AG10803 (cell line): ENCODE measurements at regions not wholly inside any gene's neighbourhood (a gene's known extent, or its start where the extent isn't known, plus 50 kb on each side); places are given as distances from the start of the nearest gene placed in this dataset.
A peak's percentile ranks its signal among the peaks of the same experiment; 100 is the strongest.
"Not testable (repeated sequence)": the region's sequence is repeated elsewhere in the genome, so short reads cannot be mapped to it uniquely, and the experiment has no call there.

Source experiments
- DNase-seq: peaks from one replicate; pipeline ENCODE4 v3.0.0; 2010; ENCODE audit warnings: low read depth
- H3K4me3 ChIP-seq: 2 replicates; pipeline ENCODE4 v1.5.1; 2011; ENCODE audit warnings: mild to moderate bottlenecking, low read length, control low read depth
- CTCF ChIP-seq: conservative IDR thresholded peaks from 2 replicates; pipeline ENCODE4 v1.5.1; 2011; ENCODE audit warnings: mild to moderate bottlenecking, low read length, control low read depth, inconsistent platforms

GRCh38 chr2:236830926-236831325 lies 254.8 kb upstream of the COPS8 start:
- no peak for TF ChIP-seq CTCF

GRCh38 chr2:236831698-236832097 lies 254.0 kb upstream of the COPS8 start:
- H3K4me3 ChIP-seq = no peak overlapping the region
- no peak for TF ChIP-seq CTCF
- no peak for DNase-seq

More at GRCh38 chr2:236830926-236831325, 254.8 kb upstream of the COPS8 start:
- no peak overlapping the region for H3K4me3 ChIP-seq
- DNase-seq = peak; percentile 11

GRCh38 chr2:236833501-236834073 lies 252.1 kb upstream of the COPS8 start:
- H3K4me3 ChIP-seq = no peak overlapping the region
- peak; percentile 40 for DNase-seq
- TF ChIP-seq CTCF = no peak

- no peak for DNase-seq
- no peak overlapping the region for H3K4me3 ChIP-seq
- TF ChIP-seq CTCF = no peak
Observed at GRCh38 chr2:236834284-236834683, 251.4 kb upstream of the COPS8 start.

- TF ChIP-seq CTCF = no peak
- no peak for DNase-seq
Observed at GRCh38 chr2:236835307-236836024, 250.2 kb upstream of the COPS8 start.

GRCh38 chr2:236836028-236836427 lies 249.7 kb upstream of the COPS8 start:
- not testable (repeated sequence) for DNase-seq, H3K4me3 ChIP-seq

More at GRCh38 chr2:236835307-236836024, 250.2 kb upstream of the COPS8 start:
- no peak overlapping the region for H3K4me3 ChIP-seq

- peak; percentile 19 for DNase-seq
- no peak for TF ChIP-seq CTCF
- H3K4me3 ChIP-seq = no peak overlapping the region
Observed at GRCh38 chr2:236840215-236840614, 245.5 kb upstream of the COPS8 start.
